ENCODE measurements at regions not wholly inside any gene's neighbourhood (a gene's known extent, or its start where the extent isn't known, plus 50 kb on each side); places are given as distances from the start of the nearest gene placed in this dataset.

DNA sequence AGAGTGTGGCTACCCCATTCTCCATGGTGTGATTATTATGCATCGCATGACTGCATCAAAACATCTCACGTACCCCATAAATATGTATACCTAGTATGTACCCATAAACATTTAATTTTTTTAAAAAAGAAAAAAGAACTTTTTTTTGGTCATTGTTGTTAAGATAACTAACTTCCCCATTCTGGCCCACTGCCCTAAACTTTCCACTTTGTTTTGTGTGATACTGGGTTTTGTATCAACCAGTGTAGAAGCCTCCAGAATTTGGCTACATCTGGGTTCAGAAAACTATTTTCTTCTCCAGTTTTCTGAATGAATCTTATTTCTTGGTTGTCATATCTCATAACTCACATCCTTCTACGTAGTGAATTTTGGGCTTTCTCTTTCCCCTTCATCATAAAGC is 62.3 kb upstream of the NABP1 start:
- TF ChIP-seq, protein P1, sequence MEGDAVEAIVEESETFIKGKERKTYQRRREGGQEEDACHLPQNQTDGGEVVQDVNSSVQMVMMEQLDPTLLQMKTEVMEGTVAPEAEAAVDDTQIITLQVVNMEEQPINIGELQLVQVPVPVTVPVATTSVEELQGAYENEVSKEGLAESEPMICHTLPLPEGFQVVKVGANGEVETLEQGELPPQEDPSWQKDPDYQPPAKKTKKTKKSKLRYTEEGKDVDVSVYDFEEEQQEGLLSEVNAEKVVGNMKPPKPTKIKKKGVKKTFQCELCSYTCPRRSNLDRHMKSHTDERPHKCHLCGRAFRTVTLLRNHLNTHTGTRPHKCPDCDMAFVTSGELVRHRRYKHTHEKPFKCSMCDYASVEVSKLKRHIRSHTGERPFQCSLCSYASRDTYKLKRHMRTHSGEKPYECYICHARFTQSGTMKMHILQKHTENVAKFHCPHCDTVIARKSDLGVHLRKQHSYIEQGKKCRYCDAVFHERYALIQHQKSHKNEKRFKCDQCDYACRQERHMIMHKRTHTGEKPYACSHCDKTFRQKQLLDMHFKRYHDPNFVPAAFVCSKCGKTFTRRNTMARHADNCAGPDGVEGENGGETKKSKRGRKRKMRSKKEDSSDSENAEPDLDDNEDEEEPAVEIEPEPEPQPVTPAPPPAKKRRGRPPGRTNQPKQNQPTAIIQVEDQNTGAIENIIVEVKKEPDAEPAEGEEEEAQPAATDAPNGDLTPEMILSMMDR (IDR thresholded peaks at IDR 0.05; ENCODE audit: low read depth, low read length), result no peak
- no peak overlapping the region for H3K4me3 ChIP-seq (ENCODE audit: low read depth, low read length)

DNA sequence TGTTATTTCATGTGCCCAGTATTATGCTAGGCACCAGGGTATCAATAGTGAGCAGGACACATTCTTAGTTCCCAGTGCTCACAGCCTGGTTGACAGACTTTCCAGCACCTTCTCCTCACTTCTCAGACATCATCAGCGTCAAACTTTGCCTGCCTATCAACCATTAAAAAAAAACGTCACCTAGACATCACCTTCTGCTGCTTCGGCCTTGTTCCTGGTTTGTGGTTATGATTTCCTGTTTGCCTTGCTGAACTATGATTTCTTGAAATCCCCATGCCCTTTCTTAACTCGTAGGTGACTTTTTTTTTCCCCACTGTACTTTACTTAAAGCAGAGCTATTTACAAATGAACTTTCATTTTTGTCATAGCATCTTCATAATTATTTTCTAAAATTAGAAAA is 60.4 kb upstream of the NABP1 start:
- TF ChIP-seq, protein P1 (IDR thresholded peaks at IDR 0.05; ENCODE audit: low read depth, low read length), result no peak
- no peak overlapping the region for H3K4me3 ChIP-seq (ENCODE audit: low read depth, low read length)

DNA sequence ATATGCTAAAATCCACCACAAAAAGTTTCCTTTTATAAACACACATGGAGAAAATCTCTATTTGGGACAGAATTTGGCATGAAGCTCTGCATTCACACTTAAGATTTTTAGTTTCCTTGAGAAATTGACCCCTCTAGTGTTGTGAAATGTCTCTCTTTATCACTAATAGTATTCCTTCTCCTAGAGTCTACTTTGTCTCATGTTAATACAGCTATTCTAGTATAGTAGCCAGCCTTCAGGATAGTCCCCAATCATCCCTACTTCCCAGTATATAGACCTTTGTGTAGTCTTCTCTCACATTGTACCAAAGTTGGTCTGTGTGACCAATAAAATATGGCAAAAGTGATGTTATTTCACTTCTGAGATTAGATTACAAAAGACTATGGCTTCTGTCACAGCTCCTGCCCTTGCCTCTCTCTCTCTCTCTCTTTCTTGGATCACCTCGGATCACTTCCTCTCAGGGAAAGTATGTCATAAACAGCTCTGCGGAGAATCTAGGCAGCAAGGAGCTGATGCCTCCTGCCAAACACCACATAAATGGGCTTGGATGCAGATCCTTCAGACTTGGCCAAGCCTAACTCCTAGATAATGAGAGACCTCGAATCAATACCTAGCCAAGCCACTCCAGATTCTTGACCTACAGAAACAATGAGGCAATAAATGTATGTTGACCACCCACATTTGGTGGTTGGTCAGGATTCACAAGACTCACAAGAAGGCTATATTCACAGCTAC is 59.7 kb upstream of the NABP1 start:
- no peak overlapping the region for H3K4me3 ChIP-seq (ENCODE audit: low read depth, low read length)
- TF ChIP-seq, protein P1 (IDR thresholded peaks at IDR 0.05; ENCODE audit: low read depth, low read length), result no peak

DNA sequence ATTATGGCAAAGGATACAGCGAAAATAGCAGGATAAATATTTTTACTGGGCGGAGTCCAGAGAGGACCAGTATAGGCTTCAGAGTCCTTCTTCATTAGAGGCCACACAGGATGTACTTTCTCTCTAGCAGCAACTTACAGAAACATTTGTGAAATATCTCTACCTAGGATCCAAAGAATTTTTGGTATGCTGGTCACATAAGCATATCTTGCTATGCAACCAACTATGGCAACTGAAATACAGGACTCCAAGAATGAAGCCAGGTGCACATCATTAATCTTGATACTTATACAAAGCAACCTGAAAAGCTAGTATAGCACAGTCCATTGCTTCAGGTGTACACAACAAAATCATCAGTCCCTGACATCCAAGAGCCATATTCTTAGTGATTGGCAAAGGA is 59.1 kb upstream of the NABP1 start:
- TF ChIP-seq, protein P1 (IDR thresholded peaks at IDR 0.05; ENCODE audit: low read depth, low read length), result no peak

DNA sequence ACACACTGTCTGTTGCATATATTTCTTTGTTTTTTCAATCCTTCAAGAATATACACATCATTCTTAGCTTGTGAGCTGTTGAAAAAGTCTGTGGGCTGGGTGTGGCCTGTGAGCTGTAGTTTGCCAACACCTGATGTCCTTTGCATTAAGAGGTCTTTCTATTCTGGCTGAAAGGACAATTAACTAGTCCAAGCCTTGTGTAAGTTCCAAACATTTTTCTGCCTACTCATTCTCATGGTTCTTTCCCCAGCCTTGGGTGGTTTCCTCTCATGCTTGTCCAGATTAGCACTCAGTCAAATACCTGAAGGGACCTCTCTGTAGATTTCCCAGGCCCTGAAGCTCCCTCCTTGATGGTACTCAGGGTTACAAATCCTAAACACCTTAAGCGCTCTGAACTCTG is 57.8 kb upstream of the NABP1 start:
- no peak overlapping the region for H3K4me3 ChIP-seq (ENCODE audit: low read depth, low read length)
- TF ChIP-seq, protein P1 (IDR thresholded peaks at IDR 0.05; ENCODE audit: low read depth, low read length), result no peak

More for the DNA sequence above, 59.1 kb upstream of the NABP1 start:
- no peak overlapping the region for H3K4me3 ChIP-seq (ENCODE audit: low read depth, low read length)

DNA sequence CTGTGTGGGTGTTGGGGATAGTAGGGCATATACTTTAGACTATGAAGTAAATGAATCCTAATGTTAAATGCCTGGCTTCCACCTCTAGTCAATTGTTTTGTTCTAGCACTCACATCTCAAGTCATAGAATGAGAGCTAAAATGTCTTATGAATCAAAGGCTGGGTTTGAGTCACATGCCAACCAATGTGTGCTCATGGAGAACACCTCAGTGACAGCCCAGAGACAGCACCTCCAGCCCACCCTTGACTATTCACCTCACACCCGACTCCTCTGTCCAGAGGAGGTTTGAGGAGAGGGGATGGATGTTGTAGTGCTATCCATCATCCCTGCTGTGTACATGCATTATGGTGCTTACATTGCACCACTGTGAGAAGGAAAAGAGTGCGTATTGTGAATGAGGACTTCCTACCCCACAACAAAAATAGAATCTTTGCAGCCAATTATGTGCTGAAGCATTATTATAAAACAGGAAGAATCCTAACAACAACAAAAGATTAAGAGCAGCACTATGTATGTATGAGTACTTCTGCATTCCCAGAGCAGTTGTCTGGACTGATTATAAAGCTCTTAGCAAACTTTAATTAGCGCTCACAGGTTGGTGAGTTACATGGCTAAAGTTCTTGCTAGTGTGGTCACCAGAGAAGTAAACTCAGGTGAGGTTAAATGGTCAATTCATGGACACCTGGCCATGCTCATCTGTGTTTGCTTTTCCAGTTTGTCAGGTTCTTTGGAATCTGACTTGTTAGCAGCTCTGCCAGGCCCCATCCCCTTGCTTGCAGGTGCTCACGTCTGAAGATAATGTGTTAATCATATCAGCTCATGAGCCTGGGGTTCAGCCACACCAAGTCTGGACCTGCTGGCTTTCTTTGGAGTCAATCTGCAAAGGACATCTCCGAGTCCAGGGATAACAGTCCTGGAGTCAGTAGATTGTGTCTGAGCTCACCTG is 55.3 kb upstream of the NABP1 start:
- TF ChIP-seq, protein P1 (IDR thresholded peaks at IDR 0.05; ENCODE audit: low read depth, low read length), result no peak
- H3K4me3 ChIP-seq (ENCODE audit: low read depth, low read length), result no peak overlapping the region

DNA sequence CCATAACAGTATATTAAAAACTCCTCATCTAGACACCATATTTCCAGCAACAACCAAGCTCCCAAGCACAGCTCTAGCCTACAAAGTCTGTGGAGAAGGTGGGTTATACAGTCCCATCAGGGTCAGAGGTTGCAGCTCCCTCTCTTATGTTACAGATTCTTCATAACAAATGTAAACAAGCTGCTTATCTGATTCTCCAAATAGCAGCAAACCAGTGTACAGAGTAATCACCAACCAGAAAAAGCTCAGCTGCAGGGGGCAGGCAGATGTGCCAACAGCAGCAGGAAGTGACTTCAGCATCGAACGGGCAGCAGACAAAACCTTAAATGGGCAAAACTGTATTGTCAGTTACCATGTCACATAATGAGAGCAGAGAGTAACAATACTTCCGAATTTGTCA is 52.9 kb upstream of the NABP1 start:
- TF ChIP-seq, protein P1 (IDR thresholded peaks at IDR 0.05; ENCODE audit: low read depth, low read length), result no peak
- H3K4me3 ChIP-seq (ENCODE audit: low read depth, low read length), result no peak overlapping the region
